Fibroblast of pulmonary artery (primary cell): ENCODE measurements at regions not wholly inside any gene's neighbourhood (a gene's known extent, or its start where the extent isn't known, plus 50 kb on each side); places are given as distances from the start of the nearest gene placed in this dataset.
A peak's percentile ranks its signal among the peaks of the same experiment; 100 is the strongest.

Experiments used
- DNase-seq: peaks from one replicate; pipeline ENCODE4 v3.0.0-alpha.2; 2010; ENCODE audit warnings: low read depth
- H3K4me3 ChIP-seq: replicated peaks from 2 replicates; pipeline ENCODE4 v1.5.1; 2011; ENCODE audit warnings: low read depth, mild to moderate bottlenecking, control low read depth, low read length, moderate library complexity
- TF ChIP-seq, protein P1 (sequence below): IDR thresholded peaks from 2 replicates; pipeline ENCODE4 v1.5.1; 2011; ENCODE audit warnings: mild to moderate bottlenecking, control low read depth, low read length, inconsistent platforms; ENCODE audit errors: missing control alignments

DNA sequence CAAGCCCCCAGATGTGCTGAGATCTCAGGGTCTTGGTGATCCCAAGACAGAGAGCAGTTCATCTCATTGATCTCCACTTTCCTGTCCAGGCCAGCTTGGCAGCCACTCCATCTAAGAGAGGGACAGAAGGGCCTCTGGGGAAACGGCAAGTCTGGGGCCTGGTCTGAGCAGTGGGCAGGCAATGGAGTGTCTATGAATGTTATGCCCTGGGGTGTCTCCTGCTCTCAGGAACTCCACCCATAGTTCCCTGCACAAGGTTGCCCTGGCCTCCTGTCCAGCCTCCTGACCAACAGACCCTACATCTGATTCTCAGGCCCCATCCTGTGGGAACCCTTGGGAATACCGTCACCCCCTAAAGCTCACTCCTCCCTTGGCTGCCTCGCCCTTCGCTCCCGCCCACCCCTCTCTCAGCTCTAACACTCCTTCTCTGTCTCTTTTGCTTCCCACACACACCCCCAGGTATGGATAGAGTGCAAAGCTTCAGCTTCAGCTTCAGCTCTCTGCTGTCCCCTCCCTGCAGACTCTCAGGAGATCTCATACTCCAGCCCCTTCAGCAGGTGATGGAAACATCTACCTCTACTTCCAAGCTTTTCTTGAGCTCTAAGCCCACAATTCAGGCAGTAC lies 83.0 kb downstream of the HIF1AN start:
- TF ChIP-seq, protein P1, sequence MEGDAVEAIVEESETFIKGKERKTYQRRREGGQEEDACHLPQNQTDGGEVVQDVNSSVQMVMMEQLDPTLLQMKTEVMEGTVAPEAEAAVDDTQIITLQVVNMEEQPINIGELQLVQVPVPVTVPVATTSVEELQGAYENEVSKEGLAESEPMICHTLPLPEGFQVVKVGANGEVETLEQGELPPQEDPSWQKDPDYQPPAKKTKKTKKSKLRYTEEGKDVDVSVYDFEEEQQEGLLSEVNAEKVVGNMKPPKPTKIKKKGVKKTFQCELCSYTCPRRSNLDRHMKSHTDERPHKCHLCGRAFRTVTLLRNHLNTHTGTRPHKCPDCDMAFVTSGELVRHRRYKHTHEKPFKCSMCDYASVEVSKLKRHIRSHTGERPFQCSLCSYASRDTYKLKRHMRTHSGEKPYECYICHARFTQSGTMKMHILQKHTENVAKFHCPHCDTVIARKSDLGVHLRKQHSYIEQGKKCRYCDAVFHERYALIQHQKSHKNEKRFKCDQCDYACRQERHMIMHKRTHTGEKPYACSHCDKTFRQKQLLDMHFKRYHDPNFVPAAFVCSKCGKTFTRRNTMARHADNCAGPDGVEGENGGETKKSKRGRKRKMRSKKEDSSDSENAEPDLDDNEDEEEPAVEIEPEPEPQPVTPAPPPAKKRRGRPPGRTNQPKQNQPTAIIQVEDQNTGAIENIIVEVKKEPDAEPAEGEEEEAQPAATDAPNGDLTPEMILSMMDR, result no peak
- DNase-seq, result no peak
- H3K4me3 ChIP-seq, result no peak overlapping the region

DNA sequence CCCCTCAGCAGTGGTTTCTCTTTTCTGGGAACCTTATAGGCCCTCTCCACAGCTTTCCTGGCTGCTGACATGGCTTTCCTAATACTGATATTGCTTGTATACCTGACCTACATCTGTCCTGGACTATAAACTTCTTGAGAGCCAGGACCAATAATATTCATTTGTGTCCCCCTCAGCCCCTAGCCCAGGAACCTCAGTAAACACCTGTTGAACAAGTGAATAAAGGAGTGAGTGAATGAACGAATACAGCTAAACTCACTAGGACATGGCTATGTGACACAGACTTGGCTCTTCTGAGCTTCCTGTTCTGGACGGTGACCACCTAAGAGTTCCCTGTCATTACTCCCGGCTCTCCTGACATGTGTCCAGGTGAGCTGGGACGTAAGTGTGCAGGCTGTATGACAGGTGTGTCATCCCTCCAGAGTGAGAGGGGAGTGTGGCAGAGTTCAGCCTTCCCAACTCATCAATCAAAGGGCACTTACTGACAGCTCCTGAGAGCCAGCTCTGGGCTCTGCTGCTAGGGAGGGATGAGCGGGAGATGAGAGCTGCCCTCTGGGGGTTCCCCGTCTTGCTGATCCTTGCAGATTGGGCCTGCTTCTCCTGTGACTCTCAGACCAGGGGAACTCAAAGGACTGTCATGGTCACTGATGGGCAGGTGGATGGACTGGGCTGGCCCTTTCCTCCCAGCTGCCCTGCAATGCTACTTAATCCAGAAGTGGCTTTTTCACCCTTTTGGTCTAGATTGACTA lies 84.5 kb downstream of the HIF1AN start:
- TF ChIP-seq, protein P1, result no peak
- no peak for DNase-seq
- H3K4me3 ChIP-seq, result no peak overlapping the region

DNA sequence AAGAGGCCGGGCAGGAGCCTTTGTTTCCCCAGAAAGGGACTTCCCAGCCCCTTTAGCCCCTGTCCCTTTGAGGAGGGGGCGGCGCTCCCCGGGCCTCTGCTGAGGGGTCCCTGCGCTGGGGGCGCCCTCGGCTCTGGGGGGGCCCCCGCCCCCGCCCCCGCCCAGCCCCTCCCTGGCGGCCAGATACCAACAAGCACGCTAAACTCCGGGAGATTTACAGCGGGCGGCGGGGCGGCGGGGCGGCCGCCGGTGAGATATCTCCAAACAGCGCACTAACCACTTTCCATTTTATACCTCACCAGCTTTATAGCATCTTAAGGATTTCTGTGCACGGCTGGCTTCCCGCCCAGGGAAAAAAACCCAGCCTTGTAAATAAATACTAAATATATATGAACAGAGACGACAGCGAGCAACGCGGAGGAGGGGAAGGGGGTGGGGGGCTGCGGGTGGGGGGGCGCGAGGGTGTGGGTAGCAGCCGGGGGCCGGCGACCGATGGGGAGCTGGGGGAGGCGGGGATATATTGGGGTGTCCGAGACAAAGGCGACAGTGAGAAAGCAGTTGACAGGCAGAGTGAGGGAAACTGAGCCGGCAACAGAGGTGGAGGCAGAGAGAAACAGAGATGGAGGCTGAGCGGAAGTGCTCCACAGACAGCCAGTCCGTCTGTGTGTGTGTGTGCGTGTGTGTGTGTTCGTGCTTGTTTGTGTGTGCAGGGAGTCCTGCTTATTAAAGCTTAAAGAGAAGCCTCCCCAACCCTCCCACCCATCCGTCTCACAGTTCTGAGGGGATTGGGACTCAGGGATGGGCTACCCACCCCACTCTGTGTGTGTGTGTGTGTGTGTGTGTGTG lies 85.8 kb downstream of the HIF1AN start:
- DNase-seq, result peak; percentile 13
- H3K4me3 ChIP-seq, result no peak overlapping the region
- TF ChIP-seq, protein P1, result no peak

DNA sequence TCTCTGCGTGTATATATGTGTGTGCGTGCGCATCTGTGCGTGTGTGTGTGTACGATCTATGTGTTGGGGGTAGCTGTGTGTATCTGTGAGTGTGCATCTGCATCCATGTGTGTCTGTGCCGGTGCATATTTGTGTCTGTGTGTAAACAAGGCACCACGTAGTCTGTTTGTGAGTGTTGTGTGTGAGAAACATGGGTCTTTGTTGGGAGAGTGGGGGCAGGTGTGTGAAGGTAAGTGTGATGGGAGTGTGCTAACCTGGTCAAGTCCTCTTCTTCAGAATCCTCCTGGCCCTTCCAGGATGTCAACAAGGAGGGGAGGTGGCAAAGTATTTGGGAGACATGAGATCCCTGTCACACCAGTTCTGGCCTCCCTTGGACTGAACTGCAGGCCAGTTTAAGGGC lies 87.2 kb downstream of the HIF1AN start:
- no peak for DNase-seq
- H3K4me3 ChIP-seq, result no peak overlapping the region

GRCh38 chr10:100623521-100624230 lies 87.9 kb downstream of the HIF1AN start:
- no peak for DNase-seq
- no peak overlapping the region for H3K4me3 ChIP-seq
- TF ChIP-seq, protein P1, result no peak

More for the DNA sequence above, 87.2 kb downstream of the HIF1AN start:
- TF ChIP-seq, protein P1, result no peak

DNA sequence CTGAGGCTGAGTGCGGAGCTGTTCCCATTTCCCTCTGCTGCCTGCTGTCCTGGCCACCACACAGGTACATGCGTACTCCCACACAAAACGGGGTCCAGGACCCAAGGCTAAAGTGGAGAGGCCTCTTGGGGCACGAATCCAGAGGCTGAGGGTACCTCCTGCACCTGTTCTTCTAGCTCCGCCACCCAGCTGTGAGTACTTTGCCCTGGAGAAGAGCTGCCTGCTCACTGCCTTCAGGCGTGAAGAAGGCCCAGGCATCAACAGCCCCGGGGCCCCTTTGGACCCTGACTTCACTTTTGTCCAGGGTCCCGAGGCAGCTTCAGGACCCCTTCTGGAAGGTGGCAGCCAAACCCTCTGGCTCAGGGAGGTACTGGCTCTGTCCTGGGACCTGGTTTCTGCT lies 88.6 kb downstream of the HIF1AN start:
- TF ChIP-seq, protein P1, result no peak
- H3K4me3 ChIP-seq, result no peak overlapping the region
- DNase-seq, result no peak
